ENCODE measurements at regions not wholly inside any gene's neighbourhood (a gene's known extent, or its start where the extent isn't known, plus 50 kb on each side); places are given as distances from the start of the nearest gene placed in this dataset.

DNA sequence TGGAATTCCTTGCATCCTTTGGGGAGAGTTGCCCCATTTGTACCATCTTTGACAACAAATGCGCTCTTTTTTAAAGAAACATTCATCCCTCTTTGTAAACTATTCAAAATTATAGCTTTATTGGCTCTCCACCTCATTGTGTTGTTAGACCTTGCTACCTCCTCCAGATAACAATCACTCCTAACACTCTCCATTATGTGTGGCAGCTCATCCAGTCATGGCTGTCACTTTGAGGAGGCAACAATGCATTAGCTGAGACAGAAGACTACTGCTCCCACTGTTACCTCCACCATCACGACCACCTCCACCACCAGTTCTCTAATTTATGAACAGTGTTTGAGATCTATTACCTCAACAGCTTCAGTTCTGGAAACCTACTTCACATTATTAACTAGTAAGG lies 339.1 kb downstream of the FRK start:
- TF ChIP-seq, protein P1, sequence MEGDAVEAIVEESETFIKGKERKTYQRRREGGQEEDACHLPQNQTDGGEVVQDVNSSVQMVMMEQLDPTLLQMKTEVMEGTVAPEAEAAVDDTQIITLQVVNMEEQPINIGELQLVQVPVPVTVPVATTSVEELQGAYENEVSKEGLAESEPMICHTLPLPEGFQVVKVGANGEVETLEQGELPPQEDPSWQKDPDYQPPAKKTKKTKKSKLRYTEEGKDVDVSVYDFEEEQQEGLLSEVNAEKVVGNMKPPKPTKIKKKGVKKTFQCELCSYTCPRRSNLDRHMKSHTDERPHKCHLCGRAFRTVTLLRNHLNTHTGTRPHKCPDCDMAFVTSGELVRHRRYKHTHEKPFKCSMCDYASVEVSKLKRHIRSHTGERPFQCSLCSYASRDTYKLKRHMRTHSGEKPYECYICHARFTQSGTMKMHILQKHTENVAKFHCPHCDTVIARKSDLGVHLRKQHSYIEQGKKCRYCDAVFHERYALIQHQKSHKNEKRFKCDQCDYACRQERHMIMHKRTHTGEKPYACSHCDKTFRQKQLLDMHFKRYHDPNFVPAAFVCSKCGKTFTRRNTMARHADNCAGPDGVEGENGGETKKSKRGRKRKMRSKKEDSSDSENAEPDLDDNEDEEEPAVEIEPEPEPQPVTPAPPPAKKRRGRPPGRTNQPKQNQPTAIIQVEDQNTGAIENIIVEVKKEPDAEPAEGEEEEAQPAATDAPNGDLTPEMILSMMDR (IDR thresholded peaks at IDR 0.05) = no peak
- TF ChIP-seq POLR2AphosphoS5 (IDR thresholded peaks at IDR 0.05) = no peak
